ENCODE measurements at regions not wholly inside any gene's neighbourhood (a gene's known extent, or its start where the extent isn't known, plus 50 kb on each side); places are given as distances from the start of the nearest gene placed in this dataset.

DNA sequence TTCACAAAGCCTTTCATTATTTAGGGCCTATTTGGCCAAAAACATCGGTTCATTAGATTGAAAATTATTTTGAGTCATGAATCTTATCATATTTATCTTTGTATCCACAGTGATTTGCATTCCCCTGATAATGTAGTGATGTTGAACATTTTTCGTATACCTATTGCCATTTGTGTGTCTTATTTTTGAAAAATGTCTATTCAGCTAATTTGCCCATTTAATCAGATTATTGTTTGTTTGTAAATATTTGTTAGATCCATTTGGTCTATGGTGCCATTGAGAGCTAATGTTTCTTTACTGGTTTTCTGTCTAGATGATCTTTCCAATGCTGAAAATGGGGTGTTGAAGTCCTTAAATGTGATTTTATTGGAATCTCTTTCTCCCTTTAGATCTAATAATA, 439.2 kb upstream of the TYRP1 start:
- H3K9ac ChIP-seq (replicated peaks; ENCODE audit: extremely low read depth, insufficient read depth, low read length) = no peak overlapping the region
- H3K9me3 ChIP-seq (replicated peaks; ENCODE audit: control insufficient read depth, insufficient read depth, low read length) = peaks cover 2% of the 10 kb centered on the region
- no peak for FAIRE-seq
- intact Hi-C loops (cut with micrococcal nuclease) (no loop called here), dilution Hi-C loops (cut with MboI; ENCODE audit: extremely low pct_ligation_motif_present, low sequenced_read_pairs) (no loop called here)
- H2AFZ ChIP-seq (ENCODE audit: low read depth, low read length) = no peak overlapping the region
- DNase-seq (ENCODE audit: low read depth, low spot score) = no peak
- ChIA-PET POLR2A (no interaction called here), CTCF (no interaction called here)
- no peaks in the 10 kb centered on the region for H3K36me3 ChIP-seq (ENCODE audit: control insufficient read depth in 2 of 2, extremely low read depth in 1 of 2, insufficient read depth in 2 of 2, low read length in 2 of 2)
- no peaks in the 10 kb centered on the region for H3K27me3 ChIP-seq (ENCODE audit: control insufficient read depth in 2 of 2, insufficient read depth in 2 of 2, low read length in 2 of 2)
- no peak overlapping the region for H3K27ac ChIP-seq (ENCODE audit: insufficient read depth, low read depth, low read length)
- no peak overlapping the region for H3K4me3 ChIP-seq (replicated peaks in 1 of 3; ENCODE audit: insufficient read depth in 1 of 3, low read depth in 1 of 3, low read length in 3 of 3)
- BruUV-seq (replicated peaks) = no TSS peak
- H4K20me1 ChIP-seq (replicated peaks; ENCODE audit: control insufficient read depth, extremely low read depth, insufficient read depth, low read length) = no peaks in the 10 kb centered on the region
- no peaks in the 10 kb centered on the region for H3K9me1 ChIP-seq (replicated peaks; ENCODE audit: control insufficient read depth, extremely low read depth, insufficient read depth, low read length)
- no peaks in the 10 kb centered on the region for H3K79me2 ChIP-seq (ENCODE audit: control insufficient read depth, insufficient read depth, low read length)
- TF ChIP-seq EZH2 (IDR thresholded peaks at IDR 0.05; ENCODE audit: borderline replicate concordance, low read depth, low read length, severe bottlenecking) = no peak
- no peak for TF ChIP-seq FOS (IDR thresholded peaks at IDR 0.05; ENCODE audit: borderline replicate concordance, insufficient read depth, low read length)
- no peak for TF ChIP-seq JUN (IDR thresholded peaks at IDR 0.05; ENCODE audit: borderline replicate concordance, insufficient read depth, insufficient read length, low read depth)
- TF ChIP-seq POLR2A (IDR thresholded peaks at IDR 0.05; ENCODE audit: low read depth, low read length) = no peak
- no peak for TF ChIP-seq GATA2 (IDR thresholded peaks at IDR 0.05; ENCODE audit: insufficient read depth, insufficient read length, low read depth, low read length)
- no peak overlapping the region for H3K4me2 ChIP-seq (ENCODE audit: insufficient read depth, low read length)
- no peaks in the 10 kb centered on the region for H3K4me1 ChIP-seq (ENCODE audit: control insufficient read depth, extremely low read depth, insufficient read depth, low read length)

- Histone ChIP-seq H3K9ac (replicated peaks; ENCODE audit: extremely low read depth, insufficient read depth, low read length) (no peak overlapping the region), H3K27ac (ENCODE audit: insufficient read depth, low read depth, low read length) (no peak overlapping the region), H4K20me1 (replicated peaks; ENCODE audit: control insufficient read depth, extremely low read depth, insufficient read depth, low read length) (no peaks in the 10 kb centered on the region), H2AFZ (ENCODE audit: low read depth, low read length) (no peak overlapping the region), H3K79me2 (ENCODE audit: control insufficient read depth, insufficient read depth, low read length) (no peaks in the 10 kb centered on the region), H3K9me1 (replicated peaks; ENCODE audit: control insufficient read depth, extremely low read depth, insufficient read depth, low read length) (no peaks in the 10 kb centered on the region), H3K4me3 (replicated peaks in 1 of 3; ENCODE audit: insufficient read depth in 1 of 3, low read depth in 1 of 3, low read length in 3 of 3) (no peak overlapping the region), H3K27me3 (ENCODE audit: control insufficient read depth in 2 of 2, insufficient read depth in 2 of 2, low read length in 2 of 2) (no peaks in the 10 kb centered on the region), H3K4me2 (ENCODE audit: insufficient read depth, low read length) (no peak overlapping the region), H3K4me1 (ENCODE audit: control insufficient read depth, extremely low read depth, insufficient read depth, low read length) (no peaks in the 10 kb centered on the region), H3K36me3 (ENCODE audit: control insufficient read depth in 2 of 2, extremely low read depth in 1 of 2, insufficient read depth in 2 of 2, low read length in 2 of 2) (no peaks in the 10 kb centered on the region), H3K9me3 (replicated peaks; ENCODE audit: control insufficient read depth, insufficient read depth, low read length) (no peaks in the 10 kb centered on the region)
- DNase-seq (ENCODE audit: low read depth, low spot score) = no peak
- POLR2A ChIA-PET = no interaction called here
- TF ChIP-seq POLR2AphosphoS5 (IDR thresholded peaks at IDR 0.05; ENCODE audit: insufficient read depth, low read depth, low read length) = no peak
- TF ChIP-seq, protein P1, sequence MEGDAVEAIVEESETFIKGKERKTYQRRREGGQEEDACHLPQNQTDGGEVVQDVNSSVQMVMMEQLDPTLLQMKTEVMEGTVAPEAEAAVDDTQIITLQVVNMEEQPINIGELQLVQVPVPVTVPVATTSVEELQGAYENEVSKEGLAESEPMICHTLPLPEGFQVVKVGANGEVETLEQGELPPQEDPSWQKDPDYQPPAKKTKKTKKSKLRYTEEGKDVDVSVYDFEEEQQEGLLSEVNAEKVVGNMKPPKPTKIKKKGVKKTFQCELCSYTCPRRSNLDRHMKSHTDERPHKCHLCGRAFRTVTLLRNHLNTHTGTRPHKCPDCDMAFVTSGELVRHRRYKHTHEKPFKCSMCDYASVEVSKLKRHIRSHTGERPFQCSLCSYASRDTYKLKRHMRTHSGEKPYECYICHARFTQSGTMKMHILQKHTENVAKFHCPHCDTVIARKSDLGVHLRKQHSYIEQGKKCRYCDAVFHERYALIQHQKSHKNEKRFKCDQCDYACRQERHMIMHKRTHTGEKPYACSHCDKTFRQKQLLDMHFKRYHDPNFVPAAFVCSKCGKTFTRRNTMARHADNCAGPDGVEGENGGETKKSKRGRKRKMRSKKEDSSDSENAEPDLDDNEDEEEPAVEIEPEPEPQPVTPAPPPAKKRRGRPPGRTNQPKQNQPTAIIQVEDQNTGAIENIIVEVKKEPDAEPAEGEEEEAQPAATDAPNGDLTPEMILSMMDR (IDR thresholded peaks at IDR 0.05; ENCODE audit: extremely low read depth in 1 of 2, insufficient read depth in 1 of 2, low read depth in 1 of 2, low read length in 2 of 2) = no peak
- TF ChIP-seq EZH2 (IDR thresholded peaks at IDR 0.05; ENCODE audit: borderline replicate concordance, low read depth, low read length, severe bottlenecking) = no peak
- dilution Hi-C loops (cut with MboI; ENCODE audit: extremely low pct_ligation_motif_present, low sequenced_read_pairs) = no loop called here
- no peak for FAIRE-seq
- CTCF ChIA-PET = no interaction called here
- no TSS peak for BruUV-seq (replicated peaks)
- intact Hi-C loops (cut with micrococcal nuclease) = no loop called here
Observed at GRCh38 chr9:12266758-12267157, 426.4 kb upstream of the TYRP1 start.
